SK-N-SH treated with all-trans-retinoic acid at 6 μM for 48 hours (cell line): ENCODE measurements at regions not wholly inside any gene's neighbourhood (a gene's known extent, or its start where the extent isn't known, plus 50 kb on each side); places are given as distances from the start of the nearest gene placed in this dataset.

Experiments used
- BACH2 ChIP-seq: fragments of 250-450 bp; sonication (Bioruptor Pico); IDR thresholded peaks from 2 replicates; pipeline ENCODE4 v1.9.0; 2021; ENCODE audit warnings: mild to moderate bottlenecking, borderline replicate concordance
- ESRRG ChIP-seq: fragments of 250-450 bp; sonication (Bioruptor Pico); IDR thresholded peaks from 2 replicates; pipeline ENCODE4 v1.6.1; 2021; ENCODE audit warnings: mild to moderate bottlenecking
- RARB ChIP-seq: fragments of 250-450 bp; sonication (Bioruptor Pico); IDR thresholded peaks from 2 replicates; pipeline ENCODE4 v1.8.0; 2021; ENCODE audit warnings: mild to moderate bottlenecking, moderate library complexity
- ZC3H10 ChIP-seq: fragments of 250-450 bp; sonication (Bioruptor Pico); IDR thresholded peaks from 2 replicates; pipeline ENCODE4 v1.5.1; 2021; ENCODE audit warnings: mild to moderate bottlenecking, moderate library complexity
- ZFP3 ChIP-seq: fragments of 250-450 bp; sonication (Bioruptor Pico); IDR thresholded peaks from 2 replicates; pipeline ENCODE4 v1.5.0; 2020; ENCODE audit warnings: mild to moderate bottlenecking, moderate library complexity
- ZFP30 ChIP-seq: fragments of 450-650 bp; formaldehyde crosslinking; IDR thresholded peaks from 2 replicates; pipeline ENCODE4 v1.5.0; 2022; ENCODE audit warnings: mild to moderate bottlenecking, moderate library complexity
- ZNF565 ChIP-seq: fragments of 450-650 bp; formaldehyde crosslinking; conservative IDR thresholded peaks from 2 replicates; pipeline ENCODE4 v1.5.0; 2020; ENCODE audit warnings: low read depth, mild to moderate bottlenecking, moderate library complexity
- TF ChIP-seq, protein P1 (sequence below): fragments of 250-450 bp; sonication (Bioruptor Pico); IDR thresholded peaks from 2 replicates; pipeline ENCODE4 v1.5.1; 2020; ENCODE audit warnings: low read depth, mild to moderate bottlenecking, moderate library complexity
- TF ChIP-seq, protein P2 (sequence below): fragments of 250-450 bp; sonication (Bioruptor Pico); IDR thresholded peaks from 2 replicates; pipeline ENCODE4 v1.5.1; 2021; ENCODE audit warnings: mild to moderate bottlenecking, moderate library complexity

DNA sequence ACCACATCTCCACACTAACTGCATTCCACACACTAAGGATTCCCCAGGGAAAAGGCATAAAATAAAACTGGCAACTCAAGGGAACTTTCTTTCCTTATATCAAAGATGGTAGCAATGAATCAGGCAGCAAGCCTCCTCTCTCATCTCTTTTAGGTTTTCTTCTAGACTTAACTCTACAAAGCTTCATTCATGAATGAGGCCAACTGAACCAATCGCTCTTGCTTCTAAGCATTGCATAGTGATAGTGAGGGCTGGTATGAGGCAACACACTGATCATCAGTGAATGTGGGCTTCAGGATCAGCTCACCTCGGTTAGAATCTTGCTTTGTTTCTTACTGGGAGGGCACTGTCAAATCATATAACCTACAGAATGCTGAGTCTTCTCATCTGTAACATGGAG, 1090.7 kb upstream of the MIR17HG start:
- TF ChIP-seq ZFP30 (CRISPR knock-in tag) (no peak), ZC3H10 (no peak), BACH2 (CRISPR knock-in tag) (no peak), ZFP3 (CRISPR knock-in tag) (no peak), ESRRG (CRISPR knock-in tag) (no peak), RARB (CRISPR knock-in tag) (no peak), ZNF565 (no peak)
- TF ChIP-seq, protein P1, sequence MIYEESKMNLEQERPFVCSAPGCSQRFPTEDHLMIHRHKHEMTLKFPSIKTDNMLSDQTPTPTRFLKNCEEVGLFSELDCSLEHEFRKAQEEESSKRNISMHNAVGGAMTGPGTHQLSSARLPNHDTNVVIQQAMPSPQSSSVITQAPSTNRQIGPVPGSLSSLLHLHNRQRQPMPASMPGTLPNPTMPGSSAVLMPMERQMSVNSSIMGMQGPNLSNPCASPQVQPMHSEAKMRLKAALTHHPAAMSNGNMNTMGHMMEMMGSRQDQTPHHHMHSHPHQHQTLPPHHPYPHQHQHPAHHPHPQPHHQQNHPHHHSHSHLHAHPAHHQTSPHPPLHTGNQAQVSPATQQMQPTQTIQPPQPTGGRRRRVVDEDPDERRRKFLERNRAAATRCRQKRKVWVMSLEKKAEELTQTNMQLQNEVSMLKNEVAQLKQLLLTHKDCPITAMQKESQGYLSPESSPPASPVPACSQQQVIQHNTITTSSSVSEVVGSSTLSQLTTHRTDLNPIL (CRISPR knock-in tag), result no peak
- TF ChIP-seq, protein P2, sequence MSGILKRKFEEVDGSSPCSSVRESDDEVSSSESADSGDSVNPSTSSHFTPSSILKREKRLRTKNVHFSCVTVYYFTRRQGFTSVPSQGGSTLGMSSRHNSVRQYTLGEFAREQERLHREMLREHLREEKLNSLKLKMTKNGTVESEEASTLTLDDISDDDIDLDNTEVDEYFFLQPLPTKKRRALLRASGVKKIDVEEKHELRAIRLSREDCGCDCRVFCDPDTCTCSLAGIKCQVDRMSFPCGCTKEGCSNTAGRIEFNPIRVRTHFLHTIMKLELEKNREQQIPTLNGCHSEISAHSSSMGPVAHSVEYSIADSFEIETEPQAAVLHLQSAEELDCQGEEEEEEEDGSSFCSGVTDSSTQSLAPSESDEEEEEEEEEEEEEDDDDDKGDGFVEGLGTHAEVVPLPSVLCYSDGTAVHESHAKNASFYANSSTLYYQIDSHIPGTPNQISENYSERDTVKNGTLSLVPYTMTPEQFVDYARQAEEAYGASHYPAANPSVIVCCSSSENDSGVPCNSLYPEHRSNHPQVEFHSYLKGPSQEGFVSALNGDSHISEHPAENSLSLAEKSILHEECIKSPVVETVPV (CRISPR knock-in tag), result no peak
